IPS DF 19.7 (cell line): ENCODE measurements at regions not wholly inside any gene's neighbourhood (a gene's known extent, or its start where the extent isn't known, plus 50 kb on each side); places are given as distances from the start of the nearest gene placed in this dataset.

Experiments
- DNase-seq: peaks from one replicate; pipeline ENCODE4 v3.0.0-alpha.2; 2013; ENCODE audit warnings: low read depth, low spot score

GRCh38 chr7:109126404-109127050, 556.9 kb downstream of the DNAJB9 start:
- no peak for DNase-seq

GRCh38 chr7:109127145-109127544, 557.5 kb downstream of the DNAJB9 start:
- no peak for DNase-seq

GRCh38 chr7:109131141-109131540, 561.5 kb downstream of the DNAJB9 start:
- DNase-seq = no peak

GRCh38 chr7:109136893-109137292, 567.2 kb downstream of the DNAJB9 start:
- DNase-seq = no peak

GRCh38 chr7:109154748-109155147, 585.1 kb downstream of the DNAJB9 start:
- no peak for DNase-seq

- no peak for DNase-seq
These were observed 588.6 kb downstream of the DNAJB9 start for GRCh38 chr7:109158246-109158645.

GRCh38 chr7:109176661-109177060, 607.0 kb downstream of the DNAJB9 start:
- DNase-seq = no peak

- DNase-seq = no peak
These were observed 608.7 kb downstream of the DNAJB9 start for GRCh38 chr7:109178342-109178741.

- DNase-seq = no peak
These were observed 609.9 kb downstream of the DNAJB9 start for GRCh38 chr7:109179601-109180000.

GRCh38 chr7:109190766-109191398, 621.2 kb downstream of the DNAJB9 start:
- DNase-seq = no peak

GRCh38 chr7:109206196-109206595, 636.5 kb downstream of the DNAJB9 start:
- DNase-seq = no peak

- DNase-seq = no peak
These were observed 643.4 kb downstream of the DNAJB9 start for GRCh38 chr7:109213081-109213480.

GRCh38 chr7:109215341-109215740, 645.7 kb downstream of the DNAJB9 start:
- no peak for DNase-seq

GRCh38 chr7:109224100-109224499, 654.4 kb downstream of the DNAJB9 start:
- DNase-seq = no peak

- no peak for DNase-seq
These were observed 657.0 kb downstream of the DNAJB9 start for GRCh38 chr7:109226699-109227098.

- DNase-seq = no peak
These were observed 665.6 kb downstream of the DNAJB9 start for GRCh38 chr7:109235316-109235715.

- no peak for DNase-seq
These were observed 676.8 kb downstream of the DNAJB9 start for GRCh38 chr7:109246330-109247077.

GRCh38 chr7:109256762-109257560, 687.3 kb downstream of the DNAJB9 start:
- DNase-seq = no peak

GRCh38 chr7:109259151-109259550, 689.5 kb downstream of the DNAJB9 start:
- DNase-seq = no peak

GRCh38 chr7:109261781-109262180, 692.1 kb downstream of the DNAJB9 start:
- no peak for DNase-seq

- DNase-seq = no peak
These were observed 696.9 kb downstream of the DNAJB9 start for GRCh38 chr7:109266610-109267009.

- DNase-seq = no peak
These were observed 706.7 kb downstream of the DNAJB9 start for GRCh38 chr7:109276348-109276747.
